ENCODE measurements at regions not wholly inside any gene's neighbourhood (a gene's known extent, or its start where the extent isn't known, plus 50 kb on each side); places are given as distances from the start of the nearest gene placed in this dataset.

GRCh38 chr11:104529213-104529612 is 365.3 kb upstream of the PDGFD start:
- Histone ChIP-seq H3K79me1 (ENCODE audit: low read depth, low read length) (no peaks in the 10 kb centered on the region), H3K9ac (replicated peaks in 1 of 4; ENCODE audit: extremely low read depth in 1 of 4, low read depth in 3 of 4, low read length in 3 of 4) (no peak overlapping the region), H2BK20ac (ENCODE audit: low read length) (no peak overlapping the region), H2BK120ac (replicated peaks; ENCODE audit: low read depth, low read length) (no peak overlapping the region), H3K79me2 (ENCODE audit: control insufficient read depth in 1 of 2, insufficient read depth in 2 of 2, low read length in 2 of 2) (no peaks in the 10 kb centered on the region), H4K91ac (replicated peaks; ENCODE audit: insufficient read length, low read length) (no peak overlapping the region), H2BK15ac (ENCODE audit: low read length) (no peak overlapping the region), H3K36me3 (ENCODE audit: control insufficient read depth in 2 of 4, insufficient read depth in 4 of 4, low read length in 3 of 4) (no peaks in the 10 kb centered on the region), H2BK12ac (ENCODE audit: low read depth, low read length) (no peak overlapping the region), H3K9me3 (ENCODE audit: insufficient read depth in 2 of 2, low read depth in 1 of 2, low read length in 1 of 2) (no peaks in the 10 kb centered on the region), H3K14ac (ENCODE audit: insufficient read length) (no peak overlapping the region), H3K23ac (ENCODE audit: insufficient read length) (no peak overlapping the region), H4K5ac (ENCODE audit: insufficient read length, low read depth, low read length) (no peak overlapping the region), H2BK5ac (ENCODE audit: low read depth, low read length) (no peak overlapping the region), H4K20me1 (replicated peaks in 1 of 2; ENCODE audit: control insufficient read depth in 1 of 2, insufficient read depth in 2 of 2, low read length in 2 of 2) (no peaks in the 10 kb centered on the region), H3K4me3 (ENCODE audit: extremely low read depth in 1 of 4, insufficient read depth in 2 of 4, low read depth in 3 of 4, low read length in 4 of 4) (no peak overlapping the region), H3K27me3 (replicated peaks in 1 of 4; ENCODE audit: control insufficient read depth in 3 of 4, extremely low read depth in 1 of 4, insufficient read depth in 3 of 4, low read length in 3 of 4) (no peaks in the 10 kb centered on the region), H3K4me1 (replicated peaks in 1 of 4; ENCODE audit: control insufficient read depth in 3 of 4, insufficient read depth in 4 of 4, low read length in 3 of 4) (peaks cover 0 to 5% (median 1%) of the 10 kb centered on the region in 4 experiments; a peak in 3 of 7 replicates), H2AK5ac (ENCODE audit: low read depth, low read length) (no peak overlapping the region), H3K4ac (replicated peaks; ENCODE audit: insufficient read length, low read depth, low read length) (no peak overlapping the region), H2AFZ (ENCODE audit: low read length) (no peak overlapping the region), H3K23me2 (ENCODE audit: low read depth, low read length) (no peaks in the 10 kb centered on the region), H3K4me2 (ENCODE audit: insufficient read depth in 1 of 2, low read depth in 2 of 2, low read length in 2 of 2) (no peak overlapping the region), H3K56ac (replicated peaks; ENCODE audit: insufficient read length, low read depth, low read length) (no peak overlapping the region), H4K8ac (ENCODE audit: extremely low read depth, insufficient read depth, low read length) (no peak overlapping the region), H3K27ac (ENCODE audit: low read depth, low read length) (no peak overlapping the region), H3K18ac (ENCODE audit: extremely low read depth, low read length) (no peak overlapping the region)
- FAIRE-seq (no peak), DNase-seq (ENCODE audit: low read depth in 1 of 2, low spot score in 2 of 2) (no peak)
- POLR2A ChIA-PET (ENCODE audit: partially characterized antibody) = no interaction called here
- CTCF ChIA-PET (ENCODE audit: partially characterized antibody) = no interaction called here
- TF ChIP-seq SP2 (IDR thresholded peaks at IDR 0.05; ENCODE audit: low read length) (no peak), HDAC6 (IDR thresholded peaks at IDR 0.05; ENCODE audit: low read depth, low read length) (no peak), JUND (IDR thresholded peaks at IDR 0.05; ENCODE audit: low read length) (no peak), FOSL1 (IDR thresholded peaks at IDR 0.05; ENCODE audit: insufficient read depth, low read depth, low read length) (no peak), RAD21 (IDR thresholded peaks at IDR 0.05 in 1 of 2, conservative IDR thresholded peaks at IDR 0.05 in 1 of 2; ENCODE audit: low read depth in 2 of 2, low read length in 2 of 2) (no peak), CREB1 (IDR thresholded peaks at IDR 0.05) (no peak), HDAC2 (IDR thresholded peaks at IDR 0.05; ENCODE audit: borderline replicate concordance in 1 of 2, low read depth in 2 of 2, low read length in 2 of 2) (no peak), SP4 (IDR thresholded peaks at IDR 0.05; ENCODE audit: low read length) (no peak), ASH2L (IDR thresholded peaks at IDR 0.05; ENCODE audit: low read length) (no peak), TBP (IDR thresholded peaks at IDR 0.05; ENCODE audit: low read depth, low read length) (no peak), RXRA (IDR thresholded peaks at IDR 0.05; ENCODE audit: insufficient read depth, low read depth, low read length) (no peak), RNF2 (IDR thresholded peaks at IDR 0.05; ENCODE audit: borderline replicate concordance, low read depth, low read length, missing control alignments, poor library complexity, severe bottlenecking) (no peak), POLR2AphosphoS5 (IDR thresholded peaks at IDR 0.05; ENCODE audit: low read depth, low read length) (no peak)
- WGBS, 2 experiments (ENCODE audit: extremely low coverage in 1 of 2, insufficient coverage in 1 of 2, insufficient read length in 1 of 2, insufficient replicate concordance in 2 of 2, low coverage in 1 of 2, low lambda C conversion rate in 2 of 2, missing lambda C conversion rate in 1 of 2) = 82% methylated on average over 1 of the region's 1 CpG; no CpG with 5 or more reads in 1 of the 2 experiments

Measured in H1 (cell line).